ENCODE measurements at regions not wholly inside any gene's neighbourhood (a gene's known extent, or its start where the extent isn't known, plus 50 kb on each side); places are given as distances from the start of the nearest gene placed in this dataset.

DNA sequence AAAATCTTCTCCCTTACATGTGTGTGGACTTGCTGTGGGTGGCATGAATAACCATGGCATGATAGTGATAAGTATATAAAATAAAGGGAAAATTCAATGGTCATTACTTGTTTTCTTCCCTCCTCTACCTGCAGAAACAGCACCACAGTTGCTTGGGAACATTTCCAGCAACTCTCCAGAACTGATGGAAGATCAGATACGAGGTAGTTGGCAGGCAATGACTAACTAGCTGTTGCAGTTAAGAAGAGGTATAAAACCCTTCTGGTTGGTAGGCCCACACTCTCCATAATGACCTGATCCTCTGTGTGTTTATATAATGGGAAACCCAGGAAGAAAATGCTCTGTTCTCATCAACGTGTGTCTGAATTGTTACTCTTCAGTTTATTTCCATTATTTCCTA is 185.9 kb downstream of the SYK start:
- DNase-seq (ENCODE audit: low spot score in 2 of 2) (no peak), ATAC-seq (replicated peaks; ENCODE audit: extremely low read depth, poor library complexity, severe bottlenecking) (no peak)
- H3K4me3 Mint-ChIP-seq: no peak overlapping the region
- no peaks in the 10 kb centered on the region for H3K9me3 Mint-ChIP-seq
- H3K4me1 Mint-ChIP-seq: no peaks in the 10 kb centered on the region
- H3K36me3 Mint-ChIP-seq (ENCODE audit: insufficient read depth): no peaks in the 10 kb centered on the region
- no peaks in the 10 kb centered on the region for H3K27me3 Mint-ChIP-seq
- H3K27ac Mint-ChIP-seq (ENCODE audit: low read depth): no peak overlapping the region

- Mint-ChIP-seq H3K4me1 (no peaks in the 10 kb centered on the region), H3K27me3 (no peaks in the 10 kb centered on the region), H3K27ac (ENCODE audit: low read depth) (no peak overlapping the region), H3K36me3 (ENCODE audit: insufficient read depth) (no peaks in the 10 kb centered on the region), H3K9me3 (no peaks in the 10 kb centered on the region), H3K4me3 (no peak overlapping the region)
- no peak for ATAC-seq (replicated peaks; ENCODE audit: extremely low read depth, poor library complexity, severe bottlenecking)
- no peak for DNase-seq (ENCODE audit: low spot score in 2 of 2)
Observed at GRCh38 chr9:90988318-90988717, 186.7 kb downstream of the SYK start.

DNA sequence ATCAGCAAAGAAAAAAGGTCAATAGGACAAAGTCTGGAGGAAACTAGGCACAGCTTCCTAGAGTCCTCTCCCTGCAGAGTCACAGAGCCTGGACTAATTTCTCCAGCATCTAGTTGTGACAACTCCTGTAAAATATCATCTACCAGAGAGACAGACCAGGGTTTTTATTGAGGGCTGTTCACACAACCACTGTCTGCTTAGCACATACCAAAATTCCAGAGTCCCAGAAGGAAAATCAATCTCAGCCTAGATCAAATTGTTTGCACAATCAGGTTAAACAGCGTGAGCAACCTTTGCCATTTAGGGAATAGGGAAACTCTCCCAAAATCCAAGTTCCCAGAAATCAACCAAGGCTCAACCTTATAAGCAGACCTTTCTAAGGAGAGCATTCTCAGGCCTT is 190.3 kb downstream of the SYK start:
- Mint-ChIP-seq H3K9me3 (no peaks in the 10 kb centered on the region), H3K27me3 (no peaks in the 10 kb centered on the region), H3K36me3 (ENCODE audit: insufficient read depth) (no peaks in the 10 kb centered on the region), H3K27ac (ENCODE audit: low read depth) (no peak overlapping the region), H3K4me3 (no peak overlapping the region), H3K4me1 (no peaks in the 10 kb centered on the region)
- ATAC-seq (replicated peaks; ENCODE audit: extremely low read depth, poor library complexity, severe bottlenecking) (no peak), DNase-seq (ENCODE audit: low spot score in 2 of 2) (no peak)

DNA sequence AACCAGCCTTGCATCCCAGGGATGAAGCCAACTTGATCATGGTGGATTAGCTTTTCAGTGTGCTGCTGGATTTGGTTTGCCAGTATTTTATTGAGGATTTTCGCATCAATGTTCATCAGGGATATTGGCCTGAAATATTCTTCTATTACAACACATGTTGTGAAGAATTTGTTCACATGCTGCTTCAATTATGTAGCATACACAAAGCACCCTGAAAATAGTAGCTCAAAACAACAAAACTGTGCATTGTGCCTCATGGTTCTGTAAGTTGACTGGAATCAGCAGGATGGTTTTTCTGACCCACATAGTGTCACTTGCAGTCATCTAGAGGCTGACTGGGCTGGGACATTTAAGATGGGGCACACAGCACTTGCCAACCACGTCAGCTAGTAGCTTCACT is 193.9 kb downstream of the SYK start:
- no peak for DNase-seq (ENCODE audit: low spot score in 2 of 2)
- H3K9me3 Mint-ChIP-seq: no peaks in the 10 kb centered on the region
- ATAC-seq (replicated peaks; ENCODE audit: extremely low read depth, poor library complexity, severe bottlenecking): no peak
- no peaks in the 10 kb centered on the region for H3K27me3 Mint-ChIP-seq
- no peaks in the 10 kb centered on the region for H3K4me1 Mint-ChIP-seq
- no peak overlapping the region for H3K27ac Mint-ChIP-seq (ENCODE audit: low read depth)
- H3K4me3 Mint-ChIP-seq: no peak overlapping the region
- no peaks in the 10 kb centered on the region for H3K36me3 Mint-ChIP-seq (ENCODE audit: insufficient read depth)

DNA sequence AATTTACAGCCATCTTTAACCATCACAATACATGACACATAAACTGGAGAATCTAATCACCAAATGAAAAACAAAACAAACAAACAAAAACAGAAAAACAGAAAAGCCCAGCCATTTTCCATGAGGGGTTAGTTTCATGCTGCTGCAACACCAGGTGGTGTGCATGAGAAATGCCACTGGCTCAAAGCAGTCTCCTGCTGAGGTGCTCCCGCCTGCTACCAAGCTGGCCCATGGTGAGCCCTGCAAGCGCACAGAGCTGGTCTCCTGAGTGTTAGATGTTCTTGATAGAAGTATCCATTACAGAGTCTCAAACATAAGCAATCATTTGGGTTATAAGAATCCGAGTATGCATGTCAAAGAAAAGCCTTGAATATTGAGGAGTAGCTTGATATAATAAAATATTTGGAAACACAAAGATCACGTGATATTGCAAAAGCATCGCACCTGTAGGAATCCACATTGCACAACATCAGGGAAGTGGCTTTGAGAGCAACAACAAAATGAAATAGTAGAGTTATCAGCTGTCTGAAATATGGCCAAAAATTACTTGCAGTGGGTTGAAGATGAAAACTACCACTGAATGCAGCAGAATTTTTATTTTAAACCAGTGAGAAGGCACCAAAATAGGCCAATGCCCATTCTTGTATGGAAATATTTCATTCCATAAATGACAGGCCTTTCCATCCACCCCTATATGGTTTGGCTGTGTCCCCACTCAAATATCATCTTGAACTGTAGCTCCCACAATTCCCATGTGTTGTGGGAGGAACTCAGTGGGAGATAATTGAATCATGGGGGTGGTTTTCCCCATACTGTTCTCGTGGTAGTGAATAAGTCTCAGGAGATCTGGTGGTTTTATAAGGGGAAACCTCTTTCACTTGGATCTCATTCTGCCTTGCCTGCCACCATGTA is 194.8 kb downstream of the SYK start:
- no peak overlapping the region for H3K27ac Mint-ChIP-seq (ENCODE audit: low read depth)
- no peak overlapping the region for H3K4me3 Mint-ChIP-seq
- H3K9me3 Mint-ChIP-seq: no peaks in the 10 kb centered on the region
- H3K36me3 Mint-ChIP-seq (ENCODE audit: insufficient read depth): no peaks in the 10 kb centered on the region
- no peaks in the 10 kb centered on the region for H3K27me3 Mint-ChIP-seq
- ATAC-seq (replicated peaks; ENCODE audit: extremely low read depth, poor library complexity, severe bottlenecking): no peak
- H3K4me1 Mint-ChIP-seq: no peaks in the 10 kb centered on the region
- no peak for DNase-seq (ENCODE audit: low spot score in 2 of 2)

GRCh38 chr9:90998573-90998972 is 197.0 kb downstream of the SYK start:
- Mint-ChIP-seq H3K27me3 (no peaks in the 10 kb centered on the region), H3K4me1 (no peaks in the 10 kb centered on the region), H3K36me3 (ENCODE audit: insufficient read depth) (no peaks in the 10 kb centered on the region), H3K9me3 (no peaks in the 10 kb centered on the region), H3K27ac (ENCODE audit: low read depth) (no peak overlapping the region), H3K4me3 (no peak overlapping the region)
- ATAC-seq (replicated peaks; ENCODE audit: extremely low read depth, poor library complexity, severe bottlenecking) (no peak), DNase-seq (ENCODE audit: low spot score in 2 of 2) (no peak)

GRCh38 chr9:90999425-91000397 is 198.1 kb downstream of the SYK start:
- DNase-seq (ENCODE audit: low spot score in 2 of 2): no peak
- H3K9me3 Mint-ChIP-seq: no peaks in the 10 kb centered on the region
- no peak overlapping the region for H3K27ac Mint-ChIP-seq (ENCODE audit: low read depth)
- H3K4me1 Mint-ChIP-seq: no peaks in the 10 kb centered on the region
- no peaks in the 10 kb centered on the region for H3K36me3 Mint-ChIP-seq (ENCODE audit: insufficient read depth)
- no peak for ATAC-seq (replicated peaks; ENCODE audit: extremely low read depth, poor library complexity, severe bottlenecking)
- no peaks in the 10 kb centered on the region for H3K27me3 Mint-ChIP-seq
- no peak overlapping the region for H3K4me3 Mint-ChIP-seq

DNA sequence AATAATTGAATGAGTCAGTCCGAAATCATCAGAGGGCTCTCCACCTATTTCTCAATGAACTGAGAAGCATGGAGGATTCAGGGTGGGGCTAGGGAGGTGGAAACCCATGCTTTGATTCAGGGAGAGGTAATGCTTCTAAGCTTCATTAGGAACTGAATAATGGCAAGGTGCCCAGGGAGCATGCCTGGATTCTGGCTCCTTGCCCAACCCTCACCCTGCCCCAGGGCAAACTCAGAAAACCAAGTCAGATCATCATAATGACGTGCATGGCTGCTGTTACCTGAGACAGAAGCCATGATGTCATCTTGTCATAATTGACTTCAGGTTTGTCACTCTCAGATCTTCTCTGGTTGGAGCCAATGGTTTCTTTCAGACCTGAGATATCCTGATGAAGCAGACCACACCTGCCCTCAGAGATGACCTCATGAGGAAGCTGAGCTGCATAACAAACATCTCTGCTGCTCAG is 199.6 kb downstream of the SYK start:
- no peak for ATAC-seq (replicated peaks; ENCODE audit: extremely low read depth, poor library complexity, severe bottlenecking)
- H3K9me3 Mint-ChIP-seq: no peaks in the 10 kb centered on the region

DNA sequence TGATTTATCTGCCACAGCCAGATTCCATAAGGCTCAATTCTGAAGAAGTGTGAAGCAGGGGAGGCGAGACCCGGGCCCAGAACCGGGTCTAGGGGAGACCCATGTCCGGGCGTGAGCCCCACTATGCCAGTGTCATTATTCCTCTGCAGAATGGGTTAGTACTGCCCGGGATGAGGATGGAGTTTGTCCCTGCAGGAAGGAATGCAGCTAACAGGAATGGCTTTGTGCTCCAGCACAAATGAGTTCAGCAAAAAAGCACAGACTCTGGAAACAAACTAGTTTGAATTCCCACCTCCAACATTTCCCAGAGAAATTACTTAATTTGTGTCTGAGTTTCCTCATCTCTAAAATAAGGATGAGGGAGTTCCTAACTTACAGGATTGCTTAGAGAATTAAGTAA is 202.9 kb downstream of the SYK start:
- H3K27ac Mint-ChIP-seq (ENCODE audit: low read depth): no peak overlapping the region
- DNase-seq (ENCODE audit: low spot score in 2 of 2): no peak
- ATAC-seq (replicated peaks; ENCODE audit: extremely low read depth, poor library complexity, severe bottlenecking): no peak
- no peak overlapping the region for H3K4me3 Mint-ChIP-seq
- peaks cover 2% of the 10 kb centered on the region for H3K36me3 Mint-ChIP-seq (ENCODE audit: insufficient read depth)
- H3K4me1 Mint-ChIP-seq: no peaks in the 10 kb centered on the region
- H3K9me3 Mint-ChIP-seq: no peaks in the 10 kb centered on the region
- H3K27me3 Mint-ChIP-seq: no peaks in the 10 kb centered on the region

More for the DNA sequence above, 199.6 kb downstream of the SYK start:
- Mint-ChIP-seq H3K36me3 (ENCODE audit: insufficient read depth) (no peaks in the 10 kb centered on the region), H3K27ac (ENCODE audit: low read depth) (no peak overlapping the region), H3K27me3 (no peaks in the 10 kb centered on the region), H3K4me1 (no peaks in the 10 kb centered on the region), H3K4me3 (no peak overlapping the region)
- DNase-seq (ENCODE audit: low spot score in 2 of 2): no peak

DNA sequence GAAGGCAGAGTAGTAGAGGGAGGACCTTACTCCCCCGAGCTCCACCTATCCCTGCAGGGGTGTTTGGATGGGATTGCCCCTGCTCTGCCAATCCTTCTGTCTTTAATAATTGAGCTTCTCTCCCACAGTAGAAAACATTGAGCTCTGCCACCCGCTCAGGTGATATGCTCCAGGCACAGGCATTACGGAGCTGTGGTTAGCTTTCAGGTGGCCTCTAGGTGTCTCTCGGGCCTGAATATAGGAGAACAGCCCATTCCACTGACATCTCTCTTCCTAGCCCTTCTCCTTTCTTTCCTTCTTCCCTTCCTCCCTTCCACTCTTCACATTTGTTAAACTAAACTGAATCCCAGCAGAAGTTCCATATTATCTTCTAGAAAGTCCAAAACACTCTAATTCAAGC is 203.4 kb downstream of the SYK start:
- Mint-ChIP-seq H3K27me3 (no peaks in the 10 kb centered on the region), H3K36me3 (ENCODE audit: insufficient read depth) (peaks cover 2% of the 10 kb centered on the region), H3K4me1 (no peaks in the 10 kb centered on the region), H3K27ac (ENCODE audit: low read depth) (no peak overlapping the region), H3K4me3 (no peak overlapping the region), H3K9me3 (no peaks in the 10 kb centered on the region)
- DNase-seq (ENCODE audit: low spot score in 2 of 2): no peak
- ATAC-seq (replicated peaks; ENCODE audit: extremely low read depth, poor library complexity, severe bottlenecking): no peak

GRCh38 chr9:91006046-91006445 is 204.4 kb downstream of the SYK start:
- Mint-ChIP-seq H3K9me3 (no peaks in the 10 kb centered on the region), H3K36me3 (ENCODE audit: insufficient read depth) (peaks cover 2% of the 10 kb centered on the region), H3K27me3 (no peaks in the 10 kb centered on the region), H3K4me1 (no peaks in the 10 kb centered on the region), H3K4me3 (no peak overlapping the region), H3K27ac (ENCODE audit: low read depth) (no peak overlapping the region)
- no peak for ATAC-seq (replicated peaks; ENCODE audit: extremely low read depth, poor library complexity, severe bottlenecking)
- DNase-seq (ENCODE audit: low spot score in 2 of 2): no peak

DNA sequence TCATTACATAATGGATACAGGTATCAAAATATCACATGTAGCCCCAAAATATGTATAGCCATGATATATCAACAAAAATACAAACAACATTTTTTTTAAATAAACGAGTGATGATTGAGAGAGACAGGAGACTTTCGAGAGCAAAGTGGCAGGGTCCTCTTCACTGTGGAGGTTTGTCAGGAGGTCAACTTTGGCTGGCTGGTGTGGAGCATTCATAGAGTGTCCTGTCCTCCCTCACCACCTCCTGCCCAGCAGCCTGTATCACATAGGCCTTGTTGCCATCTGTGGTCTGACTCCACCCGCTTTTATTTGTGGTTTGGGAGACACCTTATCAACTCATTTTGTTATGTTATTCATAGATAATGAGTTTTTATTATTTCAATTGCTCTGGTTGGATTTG is 206.9 kb downstream of the SYK start:
- Mint-ChIP-seq H3K9me3 (peaks cover 11% of the 10 kb centered on the region), H3K27me3 (peaks cover 10% of the 10 kb centered on the region), H3K36me3 (ENCODE audit: insufficient read depth) (peaks cover 2% of the 10 kb centered on the region), H3K4me1 (no peaks in the 10 kb centered on the region), H3K4me3 (no peak overlapping the region), H3K27ac (ENCODE audit: low read depth) (no peak overlapping the region)
- ATAC-seq (replicated peaks; ENCODE audit: extremely low read depth, poor library complexity, severe bottlenecking): no peak
- DNase-seq (ENCODE audit: low spot score in 2 of 2): no peak

Measured in central memory CD8-positive, alpha-beta T cell (primary cell).